GM18858 (cell line): ENCODE measurements at regions not wholly inside any gene's neighbourhood (a gene's known extent, or its start where the extent isn't known, plus 50 kb on each side); places are given as distances from the start of the nearest gene placed in this dataset.
"Not testable (repeated sequence)": the region's sequence is repeated elsewhere in the genome, so short reads cannot be mapped to it uniquely, and the experiment has no call there.

ENCODE experiments used
- ATAC-seq: cut with Tn5 transposase; IDR thresholded peaks from one replicate; pipeline ENCODE4 v1.9.1; 2021; ENCODE audit not compliant: unreplicated experiment

- no peak for ATAC-seq
Measured at GRCh38 chr4:138636781-138637180, 378.8 kb upstream of the NOCT start.

GRCh38 chr4:138634915-138635314, 380.7 kb upstream of the NOCT start:
- ATAC-seq = no peak

- no peak for ATAC-seq
Measured at GRCh38 chr4:138633580-138633904, 382.0 kb upstream of the NOCT start.

DNA sequence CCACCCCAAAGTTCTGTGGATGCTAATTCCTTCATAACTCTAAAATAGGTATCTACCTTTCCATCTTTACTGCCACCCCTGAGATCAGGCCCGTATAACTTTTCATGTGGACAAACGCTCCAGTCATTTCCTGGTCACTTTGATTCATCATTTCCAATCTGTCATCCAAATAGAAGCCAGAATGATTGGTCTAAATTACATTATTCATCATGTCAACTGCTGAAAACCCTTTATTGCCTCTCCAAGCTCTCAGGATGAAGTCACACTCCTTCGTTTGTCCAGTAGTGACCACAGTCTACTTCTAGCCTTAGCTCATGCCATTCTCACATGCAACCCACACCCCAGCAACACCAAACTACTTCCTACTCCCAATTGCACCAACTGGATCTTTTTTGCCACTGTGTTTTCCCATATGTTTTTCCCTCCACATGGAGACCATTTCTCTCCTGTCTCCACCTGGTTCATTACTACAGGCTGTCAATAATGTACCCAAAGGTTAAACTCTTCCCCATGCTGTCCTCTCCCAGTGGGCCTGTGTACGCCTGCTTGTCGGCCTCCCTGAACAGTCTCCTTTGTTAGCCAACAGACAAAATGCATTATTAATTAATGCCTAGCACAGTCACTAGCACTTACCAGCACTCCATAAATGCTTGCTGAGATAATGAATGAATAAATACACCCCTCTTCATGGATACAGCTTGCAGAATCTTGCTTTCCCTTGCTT, 382.6 kb upstream of the NOCT start:
- ATAC-seq = no peak

DNA sequence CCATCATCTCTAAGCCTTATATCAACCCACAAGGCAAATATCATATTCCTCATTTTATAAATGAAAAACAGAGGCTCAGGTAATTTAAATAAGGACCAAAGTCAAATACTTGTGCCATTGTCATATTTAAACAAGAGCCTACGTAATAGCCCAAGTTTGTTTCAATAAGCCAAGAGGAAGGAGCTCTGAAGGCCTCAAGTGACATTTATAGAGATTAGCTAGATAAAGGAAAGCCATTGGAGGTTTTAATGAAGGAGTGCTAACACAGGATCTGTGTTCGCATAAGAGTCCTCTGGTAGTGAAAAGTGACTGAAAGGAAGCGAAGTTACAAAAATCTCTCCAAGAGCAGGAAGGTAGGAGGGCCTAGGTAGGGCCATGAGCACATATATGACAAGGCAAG, 384.9 kb upstream of the NOCT start:
- no peak for ATAC-seq

GRCh38 chr4:138629669-138630068, 385.9 kb upstream of the NOCT start:
- ATAC-seq = no peak

- no peak for ATAC-seq
Measured at GRCh38 chr4:138627096-138627495, 384.9 kb upstream of the SLC7A11 start.

GRCh38 chr4:138622362-138622761, 380.2 kb upstream of the SLC7A11 start:
- ATAC-seq = not testable (repeated sequence)

GRCh38 chr4:138616775-138617174, 374.6 kb upstream of the SLC7A11 start:
- no peak for ATAC-seq

DNA sequence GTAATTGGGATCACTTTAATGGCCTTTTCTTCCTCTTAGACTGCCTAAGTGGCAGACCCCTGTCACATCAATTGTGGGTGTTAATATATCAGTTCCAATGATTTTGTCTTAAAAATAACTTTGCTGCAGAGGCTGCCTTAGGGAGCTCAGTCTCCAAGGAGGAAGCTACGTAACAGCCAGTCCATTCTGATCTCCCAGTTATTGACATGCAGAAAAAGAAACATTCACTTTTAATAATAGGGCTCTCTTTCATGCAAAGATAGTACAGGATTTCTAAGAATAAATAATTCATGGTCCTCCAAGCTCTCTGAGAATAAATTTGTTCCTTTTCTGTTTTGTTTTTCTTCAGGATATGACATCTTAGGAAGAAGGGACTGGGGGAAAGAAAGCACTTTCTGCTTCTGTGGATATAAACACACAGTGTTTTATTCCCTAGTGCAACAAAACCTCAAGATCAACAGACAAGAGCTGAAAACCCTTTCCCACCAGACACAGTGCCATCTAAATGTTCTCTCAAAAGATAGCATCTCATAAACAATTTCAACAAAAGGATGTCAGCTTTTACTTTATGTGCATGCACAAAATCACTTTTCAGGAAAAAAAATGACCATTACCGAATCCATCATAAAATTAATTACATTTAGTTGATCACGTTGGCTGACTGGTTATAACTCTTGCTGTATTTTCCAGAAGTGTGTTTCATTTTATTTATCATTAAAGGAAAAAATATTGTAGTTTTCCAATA, 372.4 kb upstream of the SLC7A11 start:
- no peak for ATAC-seq

GRCh38 chr4:138612428-138612827, 370.3 kb upstream of the SLC7A11 start:
- ATAC-seq = no peak

- no peak for ATAC-seq
Measured at GRCh38 chr4:138611721-138612120, 369.6 kb upstream of the SLC7A11 start.

DNA sequence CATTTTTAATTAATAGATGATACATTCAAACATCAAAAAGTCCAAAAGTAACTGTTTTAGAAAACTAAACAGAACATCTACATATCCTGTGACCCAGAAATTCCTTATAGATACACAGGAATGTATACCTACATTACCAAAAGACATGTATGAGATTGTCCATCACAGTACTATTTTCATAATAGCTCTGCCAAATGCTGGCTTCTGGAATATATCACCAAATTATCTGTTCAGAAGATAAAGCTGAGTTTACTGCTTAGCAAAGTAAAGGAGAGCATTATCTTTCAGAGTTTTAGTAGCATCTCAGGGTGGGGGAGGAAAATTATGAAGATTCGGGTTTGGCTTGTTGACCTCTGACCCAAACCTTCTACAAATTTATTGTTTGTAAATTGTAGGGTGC, 368.9 kb upstream of the SLC7A11 start:
- no peak for ATAC-seq

DNA sequence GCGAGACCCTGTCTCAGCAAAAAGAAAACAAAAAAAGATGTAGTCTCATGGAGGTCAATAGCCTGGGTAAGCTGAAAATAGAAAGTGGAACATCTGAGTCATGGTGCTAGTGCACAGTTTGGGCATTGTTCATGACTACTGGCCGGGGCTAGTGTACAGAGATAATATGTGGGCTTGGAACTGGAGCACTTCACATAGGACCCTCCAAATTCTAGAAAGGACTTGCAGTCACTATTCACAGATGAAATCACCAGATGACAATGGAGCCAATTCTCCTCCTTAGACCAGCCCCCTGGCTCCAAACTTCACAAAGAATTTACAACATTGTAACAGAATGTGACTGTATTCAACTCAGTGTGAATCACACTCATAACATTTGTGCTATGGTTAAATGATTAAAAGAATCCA, 367.8 kb upstream of the SLC7A11 start:
- ATAC-seq = peak; percentile 77

DNA sequence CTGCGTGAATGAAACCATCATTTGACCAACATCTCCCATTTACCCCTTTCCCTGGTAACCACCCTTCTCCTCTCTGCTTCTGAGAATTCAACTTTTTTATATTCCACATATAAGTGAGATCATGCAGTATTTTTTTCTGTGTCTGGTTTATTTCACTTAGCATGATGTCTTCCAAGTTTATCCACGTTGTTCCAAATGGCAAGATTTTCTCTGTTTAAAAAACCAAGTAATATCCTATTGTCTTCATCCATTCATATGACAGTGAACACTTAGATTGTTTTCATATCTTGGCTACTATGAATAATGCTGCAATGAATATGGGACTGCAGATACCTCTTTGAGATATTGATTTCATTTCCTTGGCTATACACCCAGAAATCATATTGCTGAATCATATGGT, 362.4 kb upstream of the SLC7A11 start:
- ATAC-seq = no peak

DNA sequence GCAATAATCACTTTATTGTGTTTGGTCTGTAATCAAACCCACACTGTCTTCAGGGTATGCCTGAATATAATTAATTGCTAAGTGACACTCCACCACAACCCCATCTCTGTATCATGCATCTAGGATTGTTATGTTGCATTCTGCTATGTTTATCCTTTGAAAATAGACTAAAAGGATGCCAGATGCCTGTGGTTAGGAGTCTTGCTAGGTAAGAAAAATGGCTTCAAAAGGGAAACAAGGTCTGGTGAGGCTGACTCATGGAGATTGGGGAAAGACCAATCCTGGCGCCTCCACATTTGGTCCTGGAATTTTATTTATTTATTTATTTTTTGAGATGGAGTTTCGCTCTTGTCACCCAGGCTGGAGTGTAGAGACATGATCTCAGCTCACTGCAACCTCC, 360.5 kb upstream of the SLC7A11 start:
- ATAC-seq = no peak

- ATAC-seq = peak; percentile 65
Measured at GRCh38 chr4:138599965-138600364, 357.8 kb upstream of the SLC7A11 start.

GRCh38 chr4:138598226-138598625, 356.1 kb upstream of the SLC7A11 start:
- ATAC-seq = no peak

DNA sequence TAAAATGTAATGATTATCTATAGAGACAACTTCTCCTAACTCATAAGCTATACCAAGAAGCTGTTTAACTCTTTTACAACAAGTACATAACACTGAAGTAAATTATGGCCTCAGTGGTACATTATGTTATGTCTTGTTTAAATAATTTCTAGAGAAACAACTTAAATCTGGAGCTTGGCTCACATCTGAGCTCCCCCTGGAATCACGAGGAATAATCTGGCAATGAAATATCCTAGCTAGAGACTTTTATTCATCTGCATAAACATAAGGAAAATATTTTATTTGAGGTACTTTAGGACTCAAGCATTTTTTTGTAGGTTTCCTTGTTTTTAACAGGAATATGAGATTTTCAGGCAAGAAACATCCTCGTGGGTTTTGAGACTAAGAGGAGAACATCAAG, 354.7 kb upstream of the SLC7A11 start:
- no peak for ATAC-seq

- ATAC-seq = no peak
Measured at GRCh38 chr4:138595731-138596460, 353.7 kb upstream of the SLC7A11 start.

- ATAC-seq = no peak
Measured at GRCh38 chr4:138595171-138595570, 353.0 kb upstream of the SLC7A11 start.

DNA sequence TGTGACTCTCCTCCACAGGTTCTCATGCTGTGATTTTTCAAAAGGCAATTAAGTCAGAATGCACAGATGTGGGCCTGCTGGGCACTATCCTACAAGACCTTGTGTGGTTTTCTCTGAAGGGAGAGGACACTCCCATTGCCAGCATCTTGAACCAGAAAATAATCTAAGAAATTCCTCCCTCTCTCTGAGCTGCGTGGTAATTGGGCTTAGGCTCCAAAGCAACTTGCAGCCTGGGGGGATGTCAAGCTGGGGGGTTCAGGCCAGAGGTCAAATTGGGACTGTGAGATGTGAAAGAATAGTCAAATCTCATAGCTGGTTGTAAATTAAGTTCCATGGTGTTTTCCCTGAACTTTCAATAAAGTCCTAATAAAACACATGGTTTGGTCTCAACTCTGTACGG, 350.6 kb upstream of the SLC7A11 start:
- no peak for ATAC-seq
